Coronary artery (tissue), 2 donors: ENCODE measurements at regions not wholly inside any gene's neighbourhood (a gene's known extent, or its start where the extent isn't known, plus 50 kb on each side); places are given as distances from the start of the nearest gene placed in this dataset.

Experiments used
- DNase-seq: peaks from one replicate; pipeline ENCODE4 v3.0.0-alpha.2; 2017; ENCODE audit warnings: low spot score
- H3K27ac ChIP-seq, 2 donors: fragments of 200-600 bp; sonication (generic); one replicate each; pipeline ENCODE4 v1.5.1; 2016 to 2019
- H3K4me3 ChIP-seq: fragments of 200-600 bp; sonication (generic); 2 replicates; pipeline ENCODE4 v1.5.1; 2016; ENCODE audit warnings: mild to moderate bottlenecking, moderate library complexity
- TF ChIP-seq, protein P1 (sequence below): fragments of 200-600 bp; sonication (generic); IDR thresholded peaks from one replicate; pipeline ENCODE4 v1.5.1; 2019; ENCODE audit warnings: antibody characterized with exemption

DNA sequence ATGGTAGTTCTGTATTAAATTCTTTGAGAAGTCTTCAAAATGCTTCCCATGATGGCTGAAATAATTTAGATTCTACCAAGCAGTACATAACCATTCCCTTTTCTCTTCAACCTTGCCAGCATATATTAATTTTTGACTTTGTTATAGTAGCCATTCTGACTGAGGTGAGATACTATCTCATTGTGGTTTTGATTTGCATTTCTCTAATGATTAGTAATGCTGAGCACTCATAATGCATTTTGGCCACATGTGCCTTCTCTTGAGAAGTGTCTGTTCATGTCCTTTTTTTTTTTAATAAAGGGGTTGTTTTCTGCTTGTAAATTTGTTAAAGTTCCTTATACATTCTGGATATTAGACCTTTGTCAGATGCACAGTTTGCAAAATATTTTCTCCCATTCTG, 173.9 kb downstream of the CALCRL start:
- TF ChIP-seq, protein P1, sequence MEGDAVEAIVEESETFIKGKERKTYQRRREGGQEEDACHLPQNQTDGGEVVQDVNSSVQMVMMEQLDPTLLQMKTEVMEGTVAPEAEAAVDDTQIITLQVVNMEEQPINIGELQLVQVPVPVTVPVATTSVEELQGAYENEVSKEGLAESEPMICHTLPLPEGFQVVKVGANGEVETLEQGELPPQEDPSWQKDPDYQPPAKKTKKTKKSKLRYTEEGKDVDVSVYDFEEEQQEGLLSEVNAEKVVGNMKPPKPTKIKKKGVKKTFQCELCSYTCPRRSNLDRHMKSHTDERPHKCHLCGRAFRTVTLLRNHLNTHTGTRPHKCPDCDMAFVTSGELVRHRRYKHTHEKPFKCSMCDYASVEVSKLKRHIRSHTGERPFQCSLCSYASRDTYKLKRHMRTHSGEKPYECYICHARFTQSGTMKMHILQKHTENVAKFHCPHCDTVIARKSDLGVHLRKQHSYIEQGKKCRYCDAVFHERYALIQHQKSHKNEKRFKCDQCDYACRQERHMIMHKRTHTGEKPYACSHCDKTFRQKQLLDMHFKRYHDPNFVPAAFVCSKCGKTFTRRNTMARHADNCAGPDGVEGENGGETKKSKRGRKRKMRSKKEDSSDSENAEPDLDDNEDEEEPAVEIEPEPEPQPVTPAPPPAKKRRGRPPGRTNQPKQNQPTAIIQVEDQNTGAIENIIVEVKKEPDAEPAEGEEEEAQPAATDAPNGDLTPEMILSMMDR = no peak
- Histone ChIP-seq H3K4me3 (no peak overlapping the region), H3K27ac (no peak overlapping the region)
- no peak for DNase-seq

GRCh38 chr2:187272255-187272654, 175.8 kb downstream of the CALCRL start:
- no peak for DNase-seq
- Histone ChIP-seq H3K27ac (no peak overlapping the region), H3K4me3 (no peak overlapping the region)
- TF ChIP-seq, protein P1 = no peak

GRCh38 chr2:187271825-187272224, 176.2 kb downstream of the CALCRL start:
- TF ChIP-seq, protein P1 = no peak
- Histone ChIP-seq H3K4me3 (no peak overlapping the region), H3K27ac (no peak overlapping the region)
- no peak for DNase-seq

GRCh38 chr2:187266645-187267044, 181.4 kb downstream of the CALCRL start:
- no peak overlapping the region for H3K4me3 ChIP-seq
- TF ChIP-seq, protein P1 = no peak

DNA sequence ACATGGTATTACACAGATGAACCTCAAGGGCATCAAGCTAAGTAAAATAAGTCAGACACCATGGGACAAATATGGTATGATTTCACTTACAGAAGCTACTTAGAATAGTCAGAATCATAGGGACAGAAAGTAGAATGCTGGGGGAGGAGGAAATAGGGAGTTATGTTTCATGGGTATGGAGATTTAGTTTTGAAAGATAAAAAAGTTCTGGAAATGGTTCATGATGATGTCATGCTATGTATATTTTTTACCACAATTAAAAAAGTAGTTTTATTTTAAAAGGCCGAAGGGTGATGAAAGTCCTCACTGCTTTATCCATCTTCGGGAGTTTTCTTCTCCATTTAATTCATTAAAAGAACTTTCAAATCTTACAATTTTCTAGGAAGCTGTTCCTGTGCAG, 181.9 kb downstream of the CALCRL start:
- DNase-seq = no peak
- Histone ChIP-seq H3K27ac (no peak overlapping the region), H3K4me3 (no peak overlapping the region)
- TF ChIP-seq, protein P1 = no peak

More at GRCh38 chr2:187266645-187267044, 181.4 kb downstream of the CALCRL start:
- no peak overlapping the region for H3K27ac ChIP-seq
- DNase-seq = no peak

DNA sequence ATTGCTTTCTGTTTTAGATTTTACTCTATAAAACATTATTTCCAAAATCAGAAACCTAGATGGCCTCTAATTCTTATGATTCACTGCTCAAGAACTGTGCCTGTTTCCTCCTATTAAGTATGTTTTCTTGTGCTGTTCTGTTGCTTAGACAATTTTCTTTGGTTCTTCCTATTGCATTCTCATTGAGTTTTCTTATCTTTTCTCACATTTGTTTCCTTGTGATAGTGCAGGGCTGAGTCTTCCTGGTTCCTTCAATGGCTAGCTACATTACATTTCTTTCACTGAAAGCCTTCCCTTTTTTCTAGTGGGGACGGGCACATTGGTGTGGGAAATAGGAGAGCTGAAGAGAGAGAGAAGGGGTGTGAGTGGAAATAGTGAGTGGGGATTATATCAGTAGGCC, 183.4 kb downstream of the CALCRL start:
- TF ChIP-seq, protein P1 = no peak
- H3K4me3 ChIP-seq = no peak overlapping the region
- no peak for DNase-seq
- H3K27ac ChIP-seq = no peak overlapping the region

DNA sequence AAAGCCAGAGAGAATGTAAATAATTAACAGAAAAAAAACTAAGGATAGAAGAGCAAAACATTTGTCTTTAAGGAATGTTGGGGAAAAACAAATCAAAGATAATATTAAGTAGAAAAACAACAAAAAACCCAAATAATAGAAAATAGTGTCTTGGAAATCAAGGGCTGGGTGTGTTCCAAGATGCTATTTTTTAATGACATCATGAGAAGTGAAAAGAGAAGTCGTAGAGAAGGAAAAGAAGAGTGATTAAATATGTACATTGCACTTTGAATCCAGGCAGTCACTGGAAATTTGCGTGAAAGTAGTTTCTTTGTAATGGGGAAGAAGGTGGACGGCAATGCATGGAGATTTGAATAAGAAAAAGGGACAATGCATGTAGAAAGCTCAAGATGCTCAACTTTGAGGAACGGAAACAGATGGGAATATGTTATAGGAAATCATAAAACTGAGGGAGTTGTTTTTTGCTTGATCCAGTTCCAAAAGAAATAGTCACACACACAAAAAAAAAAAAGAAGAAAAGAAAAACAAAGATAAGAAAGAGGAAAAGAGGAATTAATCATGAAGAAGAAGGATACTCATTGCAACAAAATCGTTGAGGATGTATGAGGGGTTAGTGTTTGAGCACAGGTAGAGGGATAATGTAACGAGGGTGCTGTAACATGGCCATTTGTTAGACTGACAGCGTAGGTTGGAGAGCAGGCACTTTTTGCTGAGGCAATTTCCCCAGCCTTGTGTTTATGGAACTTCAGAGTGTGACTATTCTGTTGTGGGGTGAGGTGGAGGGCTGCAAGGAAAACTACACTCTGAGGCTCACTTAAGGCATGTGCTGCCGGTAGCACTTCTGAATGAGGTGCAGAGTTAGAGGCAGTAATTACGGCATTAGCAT, 184.1 kb downstream of the CALCRL start:
- Histone ChIP-seq H3K4me3 (no peak overlapping the region), H3K27ac (no peak overlapping the region)
- TF ChIP-seq, protein P1 = no peak
- no peak for DNase-seq
